ENCODE measurements at regions not wholly inside any gene's neighbourhood (a gene's known extent, or its start where the extent isn't known, plus 50 kb on each side); places are given as distances from the start of the nearest gene placed in this dataset.
A peak's percentile ranks its signal among the peaks of the same experiment; 100 is the strongest.

DNA sequence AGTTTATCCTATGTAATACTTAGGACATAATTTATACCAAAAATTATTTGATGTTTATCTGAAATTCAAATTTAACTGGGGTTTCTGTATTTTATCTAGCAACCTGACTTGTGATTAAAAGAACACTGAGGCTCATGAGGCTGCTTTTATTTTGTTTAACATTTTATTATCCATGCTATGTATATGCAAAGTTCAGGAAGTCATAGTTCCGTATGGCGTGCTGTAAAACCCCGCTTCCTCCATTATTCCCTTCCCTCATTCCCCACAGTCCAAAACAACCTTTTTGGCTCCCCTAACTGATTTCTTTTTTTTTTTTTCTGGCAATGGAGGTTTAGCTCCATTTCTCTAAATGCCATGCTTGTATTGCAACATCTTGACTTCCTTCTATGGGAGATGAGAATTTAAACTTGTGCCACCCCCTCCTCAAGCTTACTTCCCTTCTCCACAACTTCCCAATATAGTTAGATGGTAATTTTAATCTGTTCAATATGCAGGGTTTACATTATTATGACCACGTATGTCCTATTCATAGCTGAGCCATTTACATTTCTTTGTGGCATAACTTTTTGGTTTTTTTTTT, 138.0 kb upstream of the DNAH14 start:
- Histone ChIP-seq H3K27ac (ENCODE audit: low read depth, low read length) (no peak overlapping the region), H3K36me3 (ENCODE audit: control insufficient read depth, insufficient read depth, low read length) (no peaks in the 10 kb centered on the region), H3K9me3 (ENCODE audit: control insufficient read depth, insufficient read depth, low read length) (no peaks in the 10 kb centered on the region), H3K9ac (ENCODE audit: low read depth, low read length) (no peak overlapping the region), H3K27me3 (ENCODE audit: control insufficient read depth, insufficient read depth, low read length) (no peaks in the 10 kb centered on the region), H3K4me3 (ENCODE audit: low read depth, low read length) (no peak overlapping the region), H3K4me1 (ENCODE audit: control insufficient read depth, insufficient read depth, low read length) (peaks cover 5% of the 10 kb centered on the region; the same call in 1 of the 2 replicates)

DNA sequence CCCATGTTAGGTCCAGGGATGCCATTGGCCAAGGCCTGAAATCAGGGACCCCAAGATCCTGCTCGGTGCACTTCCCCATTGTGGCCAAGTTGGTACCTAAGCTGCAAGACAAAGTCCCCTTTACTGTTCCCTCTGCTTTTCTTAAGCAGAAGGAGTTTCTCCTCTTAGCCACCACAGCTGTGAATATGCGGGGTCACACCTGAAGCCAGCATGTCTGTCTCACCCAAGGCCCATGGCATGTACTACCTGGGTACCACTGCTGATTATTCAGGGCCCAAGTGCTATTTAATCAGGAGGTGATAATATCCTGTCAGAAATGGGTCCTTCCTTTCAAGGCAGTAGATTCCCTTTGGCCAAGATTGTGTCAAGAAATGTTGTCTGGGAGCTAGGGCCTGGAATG, 133.9 kb upstream of the DNAH14 start:
- no peaks in the 10 kb centered on the region for H3K27me3 ChIP-seq (ENCODE audit: control insufficient read depth, insufficient read depth, low read length)
- H3K9me3 ChIP-seq (ENCODE audit: control insufficient read depth, insufficient read depth, low read length): no peaks in the 10 kb centered on the region
- H3K4me1 ChIP-seq (ENCODE audit: control insufficient read depth, insufficient read depth, low read length): peaks cover 8% of the 10 kb centered on the region; the same call in 1 of the 2 replicates
- no peaks in the 10 kb centered on the region for H3K36me3 ChIP-seq (ENCODE audit: control insufficient read depth, insufficient read depth, low read length)
- H3K4me3 ChIP-seq (ENCODE audit: low read depth, low read length): no peak overlapping the region
- no peak overlapping the region for H3K27ac ChIP-seq (ENCODE audit: low read depth, low read length)
- no peak overlapping the region for H3K9ac ChIP-seq (ENCODE audit: low read depth, low read length)

DNA sequence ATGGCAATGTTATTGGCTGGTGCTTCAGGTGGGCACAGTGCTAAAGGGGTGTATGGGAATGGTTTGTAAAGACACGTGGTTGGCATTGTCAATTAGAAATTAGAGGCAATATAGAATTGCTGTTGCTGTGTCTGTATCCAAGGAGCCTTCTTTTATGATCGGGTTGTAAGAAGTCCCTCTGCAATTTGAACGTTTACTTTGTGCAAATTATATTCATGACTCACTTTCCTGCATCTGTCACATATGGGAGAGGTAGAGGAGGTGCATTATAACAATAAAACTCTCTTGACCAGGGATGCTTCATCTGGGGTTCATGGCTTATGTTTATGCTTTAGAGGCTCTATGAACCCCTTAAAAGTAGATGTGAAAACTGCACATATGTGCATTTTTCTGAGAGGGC, 130.4 kb upstream of the DNAH14 start:
- Histone ChIP-seq H3K27me3 (ENCODE audit: control insufficient read depth, insufficient read depth, low read length) (no peaks in the 10 kb centered on the region), H3K4me1 (ENCODE audit: control insufficient read depth, insufficient read depth, low read length) (peaks cover 23% of the 10 kb centered on the region), H3K9me3 (ENCODE audit: control insufficient read depth, insufficient read depth, low read length) (no peaks in the 10 kb centered on the region), H3K27ac (ENCODE audit: low read depth, low read length) (no peak overlapping the region), H3K36me3 (ENCODE audit: control insufficient read depth, insufficient read depth, low read length) (no peaks in the 10 kb centered on the region), H3K9ac (ENCODE audit: low read depth, low read length) (no peak overlapping the region), H3K4me3 (ENCODE audit: low read depth, low read length) (no peak overlapping the region)

GRCh38 chr1:224800486-224801119, 128.9 kb upstream of the DNAH14 start:
- H3K9me3 ChIP-seq (ENCODE audit: control insufficient read depth, insufficient read depth, low read length): no peaks in the 10 kb centered on the region
- peak overlapping the region; percentile 84 for H3K27ac ChIP-seq (ENCODE audit: low read depth, low read length)
- H3K36me3 ChIP-seq (ENCODE audit: control insufficient read depth, insufficient read depth, low read length): no peaks in the 10 kb centered on the region
- H3K27me3 ChIP-seq (ENCODE audit: control insufficient read depth, insufficient read depth, low read length): no peaks in the 10 kb centered on the region
- no peak overlapping the region for H3K4me3 ChIP-seq (ENCODE audit: low read depth, low read length)
- H3K9ac ChIP-seq (ENCODE audit: low read depth, low read length): no peak overlapping the region
- H3K4me1 ChIP-seq (ENCODE audit: control insufficient read depth, insufficient read depth, low read length): peaks cover 23% of the 10 kb centered on the region

- no peaks in the 10 kb centered on the region for H3K9me3 ChIP-seq (ENCODE audit: control insufficient read depth, insufficient read depth, low read length)
- H3K4me1 ChIP-seq (ENCODE audit: control insufficient read depth, insufficient read depth, low read length): peaks cover 23% of the 10 kb centered on the region
- peak overlapping the region; percentile 60 for H3K27ac ChIP-seq (ENCODE audit: low read depth, low read length)
- H3K27me3 ChIP-seq (ENCODE audit: control insufficient read depth, insufficient read depth, low read length): no peaks in the 10 kb centered on the region
- no peak overlapping the region for H3K4me3 ChIP-seq (ENCODE audit: low read depth, low read length)
- no peaks in the 10 kb centered on the region for H3K36me3 ChIP-seq (ENCODE audit: control insufficient read depth, insufficient read depth, low read length)
- H3K9ac ChIP-seq (ENCODE audit: low read depth, low read length): no peak overlapping the region
Observed at GRCh38 chr1:224801844-224802490, 127.5 kb upstream of the DNAH14 start.

DNA sequence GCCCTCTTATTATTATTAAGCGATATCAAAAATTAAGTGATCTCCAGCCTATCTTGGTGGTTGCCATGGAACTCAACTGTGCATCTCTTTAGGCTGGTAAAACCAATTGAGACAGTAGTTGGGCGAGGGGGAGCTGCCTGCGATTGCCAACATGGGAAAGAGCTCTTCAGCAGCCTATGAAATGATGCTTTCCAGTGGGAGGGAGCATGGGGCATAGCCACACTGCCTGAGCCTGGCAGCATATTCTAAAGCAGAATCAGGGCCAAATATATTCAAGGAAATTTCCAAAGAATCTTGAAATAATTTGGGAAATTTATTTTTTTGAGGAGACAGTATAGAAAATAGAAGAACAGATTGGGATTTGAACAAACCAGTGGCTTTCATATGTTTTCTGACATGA, 126.9 kb upstream of the DNAH14 start:
- H3K27ac ChIP-seq (ENCODE audit: low read depth, low read length): no peak overlapping the region
- H3K4me1 ChIP-seq (ENCODE audit: control insufficient read depth, insufficient read depth, low read length): peaks cover 23% of the 10 kb centered on the region
- H3K36me3 ChIP-seq (ENCODE audit: control insufficient read depth, insufficient read depth, low read length): no peaks in the 10 kb centered on the region
- H3K9ac ChIP-seq (ENCODE audit: low read depth, low read length): no peak overlapping the region
- H3K27me3 ChIP-seq (ENCODE audit: control insufficient read depth, insufficient read depth, low read length): no peaks in the 10 kb centered on the region
- H3K9me3 ChIP-seq (ENCODE audit: control insufficient read depth, insufficient read depth, low read length): no peaks in the 10 kb centered on the region
- H3K4me3 ChIP-seq (ENCODE audit: low read depth, low read length): no peak overlapping the region

DNA sequence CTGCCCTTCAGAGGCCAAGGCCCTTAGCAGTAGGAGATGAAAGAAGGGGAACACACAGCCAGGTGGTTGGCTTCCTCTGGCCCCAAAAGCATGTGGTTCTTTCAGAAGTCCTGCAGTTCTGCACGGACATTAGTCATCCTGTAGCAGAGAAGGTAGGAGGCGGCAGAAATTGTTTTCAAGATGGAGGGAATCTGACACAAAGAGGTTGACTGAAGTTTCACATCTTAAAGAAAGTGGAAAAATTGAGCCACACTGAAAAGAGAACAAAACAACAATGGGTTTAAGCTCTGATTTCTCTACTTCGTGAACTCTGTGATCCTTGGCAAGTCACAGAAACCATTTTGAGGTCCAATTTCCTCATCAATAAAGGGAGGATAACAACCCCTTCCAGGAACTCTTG, 125.3 kb upstream of the DNAH14 start:
- Histone ChIP-seq H3K4me1 (ENCODE audit: control insufficient read depth, insufficient read depth, low read length) (peaks cover 23% of the 10 kb centered on the region), H3K27ac (ENCODE audit: low read depth, low read length) (no peak overlapping the region), H3K9me3 (ENCODE audit: control insufficient read depth, insufficient read depth, low read length) (no peaks in the 10 kb centered on the region), H3K36me3 (ENCODE audit: control insufficient read depth, insufficient read depth, low read length) (no peaks in the 10 kb centered on the region), H3K27me3 (ENCODE audit: control insufficient read depth, insufficient read depth, low read length) (no peaks in the 10 kb centered on the region), H3K4me3 (ENCODE audit: low read depth, low read length) (no peak overlapping the region), H3K9ac (ENCODE audit: low read depth, low read length) (no peak overlapping the region)

DNA sequence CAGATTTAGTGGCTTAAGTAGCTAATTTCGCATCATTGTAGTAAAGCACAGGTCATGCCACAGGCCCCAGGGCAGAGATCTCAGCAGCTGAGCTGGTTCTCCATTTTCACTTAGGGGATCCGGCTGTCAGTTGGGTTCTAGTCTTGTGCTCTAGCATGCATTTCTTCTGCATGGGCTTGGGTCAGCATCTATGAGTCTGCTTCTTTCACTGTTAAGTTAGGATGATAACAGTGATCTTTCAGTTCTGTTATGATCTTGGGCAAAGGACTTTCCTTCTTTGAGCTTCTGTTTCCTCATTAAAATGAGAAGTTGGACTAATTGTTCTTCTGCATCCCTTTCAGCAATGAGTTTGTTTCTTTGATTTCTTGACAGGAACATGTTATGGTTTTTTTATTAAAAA, 123.6 kb upstream of the DNAH14 start:
- Histone ChIP-seq H3K9ac (ENCODE audit: low read depth, low read length) (no peak overlapping the region), H3K27me3 (ENCODE audit: control insufficient read depth, insufficient read depth, low read length) (no peaks in the 10 kb centered on the region), H3K9me3 (ENCODE audit: control insufficient read depth, insufficient read depth, low read length) (peaks cover 4% of the 10 kb centered on the region)

GRCh38 chr1:224809137-224809536, 120.3 kb upstream of the DNAH14 start:
- no peak overlapping the region for H3K4me3 ChIP-seq (ENCODE audit: low read depth, low read length)
- H3K9me3 ChIP-seq (ENCODE audit: control insufficient read depth, insufficient read depth, low read length): peaks cover 4% of the 10 kb centered on the region
- H3K36me3 ChIP-seq (ENCODE audit: control insufficient read depth, insufficient read depth, low read length): no peaks in the 10 kb centered on the region
- no peak overlapping the region for H3K27ac ChIP-seq (ENCODE audit: low read depth, low read length)
- no peak overlapping the region for H3K9ac ChIP-seq (ENCODE audit: low read depth, low read length)
- H3K27me3 ChIP-seq (ENCODE audit: control insufficient read depth, insufficient read depth, low read length): no peaks in the 10 kb centered on the region
- H3K4me1 ChIP-seq (ENCODE audit: control insufficient read depth, insufficient read depth, low read length): no peaks in the 10 kb centered on the region

More for the DNA sequence above, 123.6 kb upstream of the DNAH14 start:
- Histone ChIP-seq H3K4me1 (ENCODE audit: control insufficient read depth, insufficient read depth, low read length) (peaks cover 18% of the 10 kb centered on the region), H3K27ac (ENCODE audit: low read depth, low read length) (no peak overlapping the region), H3K4me3 (ENCODE audit: low read depth, low read length) (no peak overlapping the region), H3K36me3 (ENCODE audit: control insufficient read depth, insufficient read depth, low read length) (no peaks in the 10 kb centered on the region)

DNA sequence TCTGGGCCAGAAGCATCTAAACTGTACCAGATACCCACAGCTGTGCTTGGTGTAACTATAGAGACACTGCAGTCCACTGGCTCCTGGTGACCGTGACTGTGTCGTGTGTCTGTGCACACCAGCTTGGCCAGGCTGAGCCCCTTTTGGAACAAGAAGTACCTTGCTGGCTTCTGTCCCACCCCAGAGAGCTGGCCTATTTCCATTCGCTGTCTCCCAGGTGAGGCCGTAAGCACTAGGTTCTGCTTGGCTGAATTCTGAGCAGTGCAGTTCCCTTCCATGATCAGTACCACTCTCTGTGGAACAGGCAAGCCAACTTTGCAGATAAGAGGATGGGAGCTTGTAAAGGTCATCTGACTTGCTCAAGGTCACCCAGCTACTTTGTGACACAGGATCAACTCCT, 119.9 kb upstream of the DNAH14 start:
- Histone ChIP-seq H3K27ac (ENCODE audit: low read depth, low read length) (no peak overlapping the region), H3K4me1 (ENCODE audit: control insufficient read depth, insufficient read depth, low read length) (no peaks in the 10 kb centered on the region), H3K27me3 (ENCODE audit: control insufficient read depth, insufficient read depth, low read length) (no peaks in the 10 kb centered on the region)

GRCh38 chr1:224811564-224811963, 117.9 kb upstream of the DNAH14 start:
- Histone ChIP-seq H3K4me3 (ENCODE audit: low read depth, low read length) (no peak overlapping the region), H3K4me1 (ENCODE audit: control insufficient read depth, insufficient read depth, low read length) (no peaks in the 10 kb centered on the region), H3K9me3 (ENCODE audit: control insufficient read depth, insufficient read depth, low read length) (peaks cover 4% of the 10 kb centered on the region), H3K36me3 (ENCODE audit: control insufficient read depth, insufficient read depth, low read length) (no peaks in the 10 kb centered on the region), H3K27me3 (ENCODE audit: control insufficient read depth, insufficient read depth, low read length) (no peaks in the 10 kb centered on the region), H3K9ac (ENCODE audit: low read depth, low read length) (no peak overlapping the region), H3K27ac (ENCODE audit: low read depth, low read length) (no peak overlapping the region)

More for the DNA sequence above, 119.9 kb upstream of the DNAH14 start:
- Histone ChIP-seq H3K9ac (ENCODE audit: low read depth, low read length) (no peak overlapping the region), H3K4me3 (ENCODE audit: low read depth, low read length) (no peak overlapping the region), H3K9me3 (ENCODE audit: control insufficient read depth, insufficient read depth, low read length) (peaks cover 4% of the 10 kb centered on the region), H3K36me3 (ENCODE audit: control insufficient read depth, insufficient read depth, low read length) (no peaks in the 10 kb centered on the region)

Data from HUES48 (cell line).